Activated CD4-positive, alpha-beta T cell treated with anti-CD3 and anti-CD28 coated beads, Interleukin-2, amount 50 U/mL, for 4 hours (primary cell): ENCODE measurements at regions not wholly inside any gene's neighbourhood (a gene's known extent, or its start where the extent isn't known, plus 50 kb on each side); places are given as distances from the start of the nearest gene placed in this dataset.

ENCODE experiments used
- DNase-seq, 2 experiments: peaks; one replicate each; pipeline ENCODE4 v3.0.0-alpha.2; 2020

GRCh38 chr7:36802459-36803135 lies 78.3 kb upstream of the AOAH start:
- no peak for DNase-seq

GRCh38 chr7:36796850-36797536 lies 72.7 kb upstream of the AOAH start:
- no peak for DNase-seq

GRCh38 chr7:36795451-36796021 lies 71.2 kb upstream of the AOAH start:
- no peak for DNase-seq

- DNase-seq: no peak
Measured at GRCh38 chr7:36794689-36795088, 70.4 kb upstream of the AOAH start.

- DNase-seq: no peak
Measured at GRCh38 chr7:36792421-36792820, 68.1 kb upstream of the AOAH start.

GRCh38 chr7:36790311-36790787 lies 66.1 kb upstream of the AOAH start:
- no peak for DNase-seq

- no peak for DNase-seq
Measured at GRCh38 chr7:36788825-36789470, 64.7 kb upstream of the AOAH start.

GRCh38 chr7:36787933-36788378 lies 63.7 kb upstream of the AOAH start:
- DNase-seq: no peak

- peak; percentile 29 to 38 for DNase-seq
Measured at GRCh38 chr7:36784991-36785940, 61.0 kb upstream of the AOAH start.

- DNase-seq: no peak
Measured at GRCh38 chr7:36781011-36781738, 56.9 kb upstream of the AOAH start.

- no peak for DNase-seq
Measured at GRCh38 chr7:36777855-36778254, 53.6 kb upstream of the AOAH start.

GRCh38 chr7:36777062-36777461 lies 52.8 kb upstream of the AOAH start:
- DNase-seq: peak; percentile 1 to 5

GRCh38 chr7:36775676-36776075 lies 51.4 kb upstream of the AOAH start:
- no peak for DNase-seq

- no peak for DNase-seq
Measured at GRCh38 chr7:36775061-36775620, 50.8 kb upstream of the AOAH start.
